ENCODE measurements at regions not wholly inside any gene's neighbourhood (a gene's known extent, or its start where the extent isn't known, plus 50 kb on each side); places are given as distances from the start of the nearest gene placed in this dataset.

DNA sequence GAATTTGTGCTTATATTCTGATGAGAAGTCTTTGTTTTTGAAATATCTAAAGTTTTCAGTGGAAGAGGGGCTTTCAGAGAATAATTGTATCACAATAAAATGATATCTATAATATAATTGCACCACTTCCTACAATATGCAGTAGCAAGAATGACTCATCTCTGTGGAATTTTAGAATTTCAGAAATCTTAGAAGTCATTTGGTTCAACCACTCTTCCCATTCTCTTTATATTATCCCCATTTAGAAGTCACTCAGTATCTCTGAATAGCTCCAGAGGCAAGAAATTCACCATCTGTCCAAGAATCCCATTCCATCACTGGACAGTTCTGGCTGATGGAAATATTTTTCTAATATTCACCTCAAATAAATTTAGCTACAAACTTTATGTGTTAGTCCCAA, 59.3 kb upstream of the CCDC68 start:
- no peaks in the 10 kb centered on the region for H3K9me1 ChIP-seq (ENCODE audit: control insufficient read depth, extremely low read depth, insufficient read depth, low read length)
- H3K27me3 ChIP-seq (ENCODE audit: control insufficient read depth, extremely low read depth, insufficient read depth, low read length) = no peaks in the 10 kb centered on the region
- DNase-seq (ENCODE audit: low read depth, low spot score) (no peak), FAIRE-seq (no peak)
- peaks cover 9% of the 10 kb centered on the region for H3K4me1 ChIP-seq (ENCODE audit: control insufficient read depth, extremely low read depth, insufficient read depth, low read length)
- H3K9ac ChIP-seq (ENCODE audit: control insufficient read depth, extremely low read depth, insufficient read depth, low read length) = no peak overlapping the region
- no peak overlapping the region for H2AFZ ChIP-seq (ENCODE audit: control insufficient read depth, low read length)
- no peak overlapping the region for H3K4me3 ChIP-seq (ENCODE audit: control insufficient read depth in 2 of 3, extremely low read depth in 1 of 3, insufficient read depth in 2 of 3, low read depth in 1 of 3, low read length in 3 of 3)
- H3K4me2 ChIP-seq (ENCODE audit: control insufficient read depth, extremely low read depth, insufficient read depth, low read depth, low read length) = no peak overlapping the region
- no peaks in the 10 kb centered on the region for H3K9me3 ChIP-seq (ENCODE audit: control insufficient read depth, low read depth, low read length)
- H4K20me1 ChIP-seq (ENCODE audit: control insufficient read depth, extremely low read depth, insufficient read depth, low read length) = no peaks in the 10 kb centered on the region
- no peaks in the 10 kb centered on the region for H3K79me2 ChIP-seq (ENCODE audit: control insufficient read depth, insufficient read depth, low read length)
- TF ChIP-seq, protein P1, sequence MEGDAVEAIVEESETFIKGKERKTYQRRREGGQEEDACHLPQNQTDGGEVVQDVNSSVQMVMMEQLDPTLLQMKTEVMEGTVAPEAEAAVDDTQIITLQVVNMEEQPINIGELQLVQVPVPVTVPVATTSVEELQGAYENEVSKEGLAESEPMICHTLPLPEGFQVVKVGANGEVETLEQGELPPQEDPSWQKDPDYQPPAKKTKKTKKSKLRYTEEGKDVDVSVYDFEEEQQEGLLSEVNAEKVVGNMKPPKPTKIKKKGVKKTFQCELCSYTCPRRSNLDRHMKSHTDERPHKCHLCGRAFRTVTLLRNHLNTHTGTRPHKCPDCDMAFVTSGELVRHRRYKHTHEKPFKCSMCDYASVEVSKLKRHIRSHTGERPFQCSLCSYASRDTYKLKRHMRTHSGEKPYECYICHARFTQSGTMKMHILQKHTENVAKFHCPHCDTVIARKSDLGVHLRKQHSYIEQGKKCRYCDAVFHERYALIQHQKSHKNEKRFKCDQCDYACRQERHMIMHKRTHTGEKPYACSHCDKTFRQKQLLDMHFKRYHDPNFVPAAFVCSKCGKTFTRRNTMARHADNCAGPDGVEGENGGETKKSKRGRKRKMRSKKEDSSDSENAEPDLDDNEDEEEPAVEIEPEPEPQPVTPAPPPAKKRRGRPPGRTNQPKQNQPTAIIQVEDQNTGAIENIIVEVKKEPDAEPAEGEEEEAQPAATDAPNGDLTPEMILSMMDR (optimal IDR thresholded peaks at IDR 0.05 in 1 of 3, IDR thresholded peaks at IDR 0.05 in 1 of 3, conservative IDR thresholded peaks at IDR 0.05 in 1 of 3; ENCODE audit: extremely low read depth in 1 of 3, insufficient read depth in 2 of 3, low read length in 3 of 3) = no peak
- no peak for TF ChIP-seq EZH2 (IDR thresholded peaks at IDR 0.05; ENCODE audit: low read length)
- dilution Hi-C loops (cut with MboI; ENCODE audit: extremely low pct_ligation_motif_present, low sequenced_read_pairs) = no loop called here
- no peaks in the 10 kb centered on the region for H3K36me3 ChIP-seq (ENCODE audit: control insufficient read depth in 2 of 2, extremely low read depth in 1 of 2, insufficient read depth in 2 of 2, low read length in 2 of 2)
- no peak overlapping the region for H3K27ac ChIP-seq (ENCODE audit: control insufficient read depth, insufficient read depth, low read length)

DNA sequence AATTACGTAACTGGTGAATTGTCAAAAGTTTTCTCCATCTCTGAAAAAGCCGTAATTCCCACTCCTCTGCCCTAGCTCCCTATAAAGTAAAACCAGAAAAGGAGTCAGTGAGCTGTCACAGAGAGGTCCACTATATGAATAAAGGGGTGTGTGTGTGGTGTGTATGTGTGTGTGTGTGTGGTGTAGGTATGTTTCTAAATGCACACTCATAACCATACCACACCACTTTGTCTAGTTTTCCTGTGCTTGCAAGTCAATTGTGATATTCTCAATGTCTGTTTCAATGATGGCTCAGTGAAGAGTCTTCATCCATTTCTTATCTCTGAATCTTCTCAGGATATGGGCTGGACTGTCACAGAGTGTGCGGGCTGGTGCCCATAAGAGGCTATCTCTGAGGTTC, 54.8 kb upstream of the CCDC68 start:
- Histone ChIP-seq H2AFZ (ENCODE audit: control insufficient read depth, low read length) (no peak overlapping the region), H3K9me3 (ENCODE audit: control insufficient read depth, low read depth, low read length) (no peaks in the 10 kb centered on the region), H4K20me1 (ENCODE audit: control insufficient read depth, extremely low read depth, insufficient read depth, low read length) (no peaks in the 10 kb centered on the region), H3K4me1 (ENCODE audit: control insufficient read depth, extremely low read depth, insufficient read depth, low read length) (peaks cover 8% of the 10 kb centered on the region), H3K9ac (ENCODE audit: control insufficient read depth, extremely low read depth, insufficient read depth, low read length) (no peak overlapping the region), H3K9me1 (ENCODE audit: control insufficient read depth, extremely low read depth, insufficient read depth, low read length) (no peaks in the 10 kb centered on the region), H3K27me3 (ENCODE audit: control insufficient read depth, extremely low read depth, insufficient read depth, low read length) (no peaks in the 10 kb centered on the region), H3K36me3 (ENCODE audit: control insufficient read depth in 2 of 2, extremely low read depth in 1 of 2, insufficient read depth in 2 of 2, low read length in 2 of 2) (no peaks in the 10 kb centered on the region), H3K27ac (ENCODE audit: control insufficient read depth, insufficient read depth, low read length) (no peak overlapping the region), H3K4me3 (ENCODE audit: control insufficient read depth in 2 of 3, extremely low read depth in 1 of 3, insufficient read depth in 2 of 3, low read depth in 1 of 3, low read length in 3 of 3) (no peak overlapping the region), H3K4me2 (ENCODE audit: control insufficient read depth, extremely low read depth, insufficient read depth, low read depth, low read length) (no peak overlapping the region), H3K79me2 (ENCODE audit: control insufficient read depth, insufficient read depth, low read length) (no peaks in the 10 kb centered on the region)
- no peak for TF ChIP-seq EZH2 (IDR thresholded peaks at IDR 0.05; ENCODE audit: low read length)
- FAIRE-seq (no peak), DNase-seq (ENCODE audit: low read depth, low spot score) (no peak)
- dilution Hi-C loops (cut with MboI; ENCODE audit: extremely low pct_ligation_motif_present, low sequenced_read_pairs) = no loop called here

DNA sequence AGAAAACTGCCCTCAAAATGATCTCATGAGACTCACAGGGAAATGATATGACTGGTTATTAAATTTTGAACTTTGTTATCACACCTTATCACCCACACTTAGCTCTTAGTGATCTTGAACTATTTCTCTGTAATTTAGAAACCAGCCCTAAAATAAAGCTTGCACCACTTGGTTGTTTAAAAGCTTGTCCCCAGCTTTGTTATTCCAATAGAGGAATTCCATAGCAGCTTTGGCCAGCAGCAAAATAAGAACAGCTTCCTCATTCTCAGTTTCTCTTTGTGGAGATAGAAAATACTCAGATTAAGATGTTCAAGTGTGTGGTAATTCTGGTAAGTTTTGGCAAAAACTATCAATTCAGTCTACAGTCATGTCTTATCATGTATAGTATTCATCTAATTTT, 54.4 kb upstream of the CCDC68 start:
- DNase-seq (ENCODE audit: low read depth, low spot score) = no peak
- no peaks in the 10 kb centered on the region for H3K9me3 ChIP-seq (ENCODE audit: control insufficient read depth, low read depth, low read length)
- peaks cover 5% of the 10 kb centered on the region for H3K4me1 ChIP-seq (ENCODE audit: control insufficient read depth, extremely low read depth, insufficient read depth, low read length)
- no peaks in the 10 kb centered on the region for H4K20me1 ChIP-seq (ENCODE audit: control insufficient read depth, extremely low read depth, insufficient read depth, low read length)
- dilution Hi-C loops (cut with MboI; ENCODE audit: extremely low pct_ligation_motif_present, low sequenced_read_pairs) = no loop called here
- no peak overlapping the region for H2AFZ ChIP-seq (ENCODE audit: control insufficient read depth, low read length)
- H3K4me2 ChIP-seq (ENCODE audit: control insufficient read depth, extremely low read depth, insufficient read depth, low read depth, low read length) = no peak overlapping the region
- H3K4me3 ChIP-seq (ENCODE audit: control insufficient read depth in 2 of 3, extremely low read depth in 1 of 3, insufficient read depth in 2 of 3, low read depth in 1 of 3, low read length in 3 of 3) = no peak overlapping the region
- H3K79me2 ChIP-seq (ENCODE audit: control insufficient read depth, insufficient read depth, low read length) = no peaks in the 10 kb centered on the region
- H3K27me3 ChIP-seq (ENCODE audit: control insufficient read depth, extremely low read depth, insufficient read depth, low read length) = no peaks in the 10 kb centered on the region
- H3K27ac ChIP-seq (ENCODE audit: control insufficient read depth, insufficient read depth, low read length) = no peak overlapping the region
- H3K9me1 ChIP-seq (ENCODE audit: control insufficient read depth, extremely low read depth, insufficient read depth, low read length) = no peaks in the 10 kb centered on the region
- H3K9ac ChIP-seq (ENCODE audit: control insufficient read depth, extremely low read depth, insufficient read depth, low read length) = no peak overlapping the region
- no peak for FAIRE-seq
- no peaks in the 10 kb centered on the region for H3K36me3 ChIP-seq (ENCODE audit: control insufficient read depth in 2 of 2, extremely low read depth in 1 of 2, insufficient read depth in 2 of 2, low read length in 2 of 2)
- TF ChIP-seq, protein P1 (optimal IDR thresholded peaks at IDR 0.05 in 1 of 3, IDR thresholded peaks at IDR 0.05 in 1 of 3, conservative IDR thresholded peaks at IDR 0.05 in 1 of 3; ENCODE audit: extremely low read depth in 1 of 3, insufficient read depth in 2 of 3, low read length in 3 of 3) = no peak
- no peak for TF ChIP-seq EZH2 (IDR thresholded peaks at IDR 0.05; ENCODE audit: low read length)
